ENCODE measurements at regions not wholly inside any gene's neighbourhood (a gene's known extent, or its start where the extent isn't known, plus 50 kb on each side); places are given as distances from the start of the nearest gene placed in this dataset.
"Not testable (repeated sequence)": the region's sequence is repeated elsewhere in the genome, so short reads cannot be mapped to it uniquely, and the experiment has no call there.

DNA sequence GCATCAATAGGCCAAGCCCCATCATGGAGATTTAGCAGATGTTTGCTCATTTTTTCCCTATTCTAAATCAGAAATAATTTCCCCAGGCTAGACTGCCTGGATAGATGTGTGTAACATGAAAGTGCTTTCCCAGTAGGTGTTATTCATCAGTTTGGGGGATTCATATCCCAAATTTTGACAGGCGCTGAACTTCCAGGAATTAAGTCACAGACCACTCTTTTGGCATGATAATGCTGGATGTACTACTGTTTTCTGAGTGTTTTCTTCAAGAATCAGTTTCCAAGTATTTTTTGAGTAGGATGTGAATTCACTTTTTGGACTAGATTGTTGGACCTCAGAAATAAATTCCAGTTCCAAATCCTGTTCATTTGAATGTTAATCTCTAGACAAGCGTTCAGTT is 637.4 kb downstream of the REEP3 start:
- no peak for DNase-seq

DNA sequence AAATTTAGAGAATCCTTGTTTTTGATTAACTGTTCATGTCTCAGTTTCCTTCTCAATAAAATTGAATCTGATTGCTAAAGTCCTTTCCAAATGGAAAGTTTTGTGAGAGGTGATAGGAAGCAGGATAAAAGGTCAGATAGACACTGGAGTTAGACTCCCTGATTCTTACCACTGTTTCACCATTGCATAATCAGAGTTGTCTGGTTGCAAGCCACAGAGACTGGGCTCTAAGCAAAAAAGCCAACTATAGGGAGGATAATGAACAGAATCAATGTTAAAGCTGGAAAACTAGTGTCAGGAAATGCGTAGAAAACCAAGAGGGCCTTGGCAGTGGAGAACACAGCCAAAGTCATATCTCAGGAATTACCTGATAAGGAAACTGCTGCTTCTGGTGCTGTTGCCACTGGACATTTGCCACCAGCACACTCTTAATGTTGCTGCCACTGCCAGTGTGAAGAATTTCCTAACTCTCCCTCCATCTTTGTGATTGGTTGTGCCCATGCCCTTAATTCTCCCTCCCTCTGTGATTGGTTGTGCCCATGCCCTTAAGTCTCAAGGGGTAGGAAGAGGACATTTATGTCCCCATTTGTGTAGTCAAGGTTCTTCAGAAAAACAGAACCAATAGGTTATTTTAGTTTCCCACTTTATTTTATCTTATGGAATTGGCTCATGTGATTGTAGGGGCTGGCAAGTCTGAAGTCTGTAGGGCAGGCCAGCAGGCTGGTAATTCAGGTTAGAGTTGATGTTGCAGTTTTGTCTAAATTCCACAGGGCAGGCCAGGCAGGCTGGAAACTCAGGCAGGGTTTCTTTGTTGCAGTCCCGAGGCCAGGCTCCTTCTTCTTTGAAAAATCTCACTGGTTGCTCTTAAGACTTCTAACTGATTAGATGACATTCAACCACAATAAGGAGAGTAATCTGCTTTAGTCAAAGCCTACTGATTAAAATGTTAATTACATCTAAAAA is 639.0 kb downstream of the REEP3 start:
- no peak for DNase-seq

DNA sequence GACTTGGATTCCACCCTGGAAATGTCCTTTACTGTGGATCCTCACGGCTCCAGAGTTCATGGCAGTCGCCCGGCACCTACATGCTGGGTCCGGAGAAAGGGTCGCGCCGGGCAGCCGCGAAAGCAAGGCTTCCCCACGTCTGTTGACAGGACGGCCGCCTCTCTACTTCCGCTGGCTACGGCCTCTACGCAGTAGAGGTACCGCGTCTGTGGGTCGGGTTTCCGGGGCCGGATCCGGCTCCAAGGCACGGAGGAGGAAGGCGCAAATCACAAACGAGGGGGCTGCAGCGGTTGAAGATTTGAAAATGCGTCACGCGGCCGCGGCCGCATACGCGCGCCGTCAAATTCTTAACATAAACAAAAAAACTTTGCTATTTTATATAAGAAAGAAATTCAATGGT is 649.6 kb downstream of the REEP3 start:
- DNase-seq = no peak

DNA sequence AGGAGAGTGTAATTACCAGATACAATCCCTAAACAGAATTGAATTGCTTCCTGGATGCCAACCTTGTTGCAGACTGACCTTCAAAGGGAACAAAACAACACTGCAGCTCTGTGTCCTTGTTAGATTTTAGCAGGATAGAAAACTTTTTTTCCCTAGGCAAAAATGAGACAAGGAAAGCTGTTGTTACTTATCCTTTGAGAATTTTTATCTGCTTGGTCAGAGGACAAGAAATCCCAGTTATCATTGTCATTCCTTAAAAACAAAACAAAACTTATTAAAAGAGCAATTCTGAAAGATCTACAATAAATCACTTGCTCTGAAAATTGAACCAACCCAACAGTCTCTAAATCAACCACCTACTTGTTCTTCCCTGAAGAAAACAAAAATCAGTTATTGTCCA is 652.6 kb downstream of the REEP3 start:
- no peak for DNase-seq

DNA sequence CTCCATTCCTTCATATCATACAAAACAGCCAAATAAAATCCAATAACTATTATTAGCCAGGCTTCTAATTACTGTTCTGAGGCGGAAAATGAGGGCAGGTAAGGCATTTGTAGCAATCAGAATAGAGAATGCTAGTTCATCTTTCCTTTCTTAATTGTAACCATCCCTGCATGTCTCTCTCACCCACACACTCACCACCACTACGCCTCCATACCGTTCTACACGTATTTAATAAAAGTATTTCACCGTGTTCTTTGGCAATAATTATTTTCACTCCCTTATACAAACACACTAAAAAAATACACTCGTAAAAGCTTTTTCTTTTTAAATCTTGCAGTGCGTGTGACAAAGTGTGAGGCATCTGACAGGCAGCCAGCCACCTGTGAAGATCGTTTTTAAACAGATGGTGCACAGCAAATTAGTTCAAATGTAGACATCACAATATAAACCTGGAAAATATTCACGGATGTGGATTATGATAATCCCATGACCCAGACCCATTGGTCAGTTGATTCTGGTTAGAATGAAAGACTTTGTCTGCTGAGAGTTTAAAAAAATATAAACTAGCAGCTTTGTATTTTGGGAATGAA is 653.6 kb downstream of the REEP3 start:
- DNase-seq = no peak

DNA sequence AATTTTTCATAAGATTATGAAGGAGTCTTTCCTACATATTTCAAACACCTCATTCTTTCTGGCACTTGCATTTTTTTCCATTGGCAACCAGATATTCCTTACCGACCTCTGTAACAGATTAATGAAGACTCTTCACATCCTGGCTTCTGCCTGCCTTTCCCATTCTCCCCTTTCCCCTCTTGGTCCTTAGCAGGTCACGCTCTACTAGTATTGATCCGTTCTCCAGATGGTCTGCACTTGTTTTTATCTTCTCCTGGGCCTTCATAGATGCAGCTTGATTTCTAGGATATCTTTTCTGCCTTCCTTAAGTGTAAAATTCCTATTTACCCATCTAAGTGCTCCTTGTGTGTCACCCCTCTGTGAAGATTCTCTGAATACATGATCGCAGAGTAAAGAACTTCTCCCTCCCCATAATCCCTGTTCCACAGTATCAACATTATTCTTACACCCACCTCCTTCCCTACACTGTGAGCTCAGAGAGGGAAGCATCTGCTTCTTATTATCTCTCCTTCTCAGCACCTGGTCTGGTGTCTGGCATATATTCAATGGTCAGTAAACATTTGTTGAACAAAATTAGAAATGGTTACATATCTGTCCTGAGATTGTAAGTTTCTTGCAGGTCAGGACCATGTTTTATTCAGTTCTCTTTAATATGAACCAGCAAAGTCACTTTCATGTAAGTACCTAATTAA is 654.2 kb downstream of the REEP3 start:
- DNase-seq = no peak

DNA sequence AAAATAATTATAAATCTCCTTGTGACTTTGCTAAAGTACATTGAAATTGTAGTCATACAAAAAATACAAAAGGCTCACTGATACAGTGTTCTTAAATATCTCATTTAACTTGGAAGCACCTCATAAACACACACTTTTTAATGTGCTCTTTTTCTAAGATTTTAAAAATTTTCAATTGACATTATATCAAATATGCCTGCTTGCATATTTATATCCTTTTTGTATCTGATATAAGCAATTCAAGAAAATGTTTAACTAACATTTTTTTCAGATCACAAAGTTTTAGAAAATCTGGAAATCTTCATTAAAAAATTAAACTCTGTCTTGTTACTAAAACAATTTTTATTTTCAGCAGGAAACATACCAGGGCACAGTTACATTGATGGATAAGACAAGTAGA is 661.5 kb downstream of the REEP3 start:
- DNase-seq = no peak

DNA sequence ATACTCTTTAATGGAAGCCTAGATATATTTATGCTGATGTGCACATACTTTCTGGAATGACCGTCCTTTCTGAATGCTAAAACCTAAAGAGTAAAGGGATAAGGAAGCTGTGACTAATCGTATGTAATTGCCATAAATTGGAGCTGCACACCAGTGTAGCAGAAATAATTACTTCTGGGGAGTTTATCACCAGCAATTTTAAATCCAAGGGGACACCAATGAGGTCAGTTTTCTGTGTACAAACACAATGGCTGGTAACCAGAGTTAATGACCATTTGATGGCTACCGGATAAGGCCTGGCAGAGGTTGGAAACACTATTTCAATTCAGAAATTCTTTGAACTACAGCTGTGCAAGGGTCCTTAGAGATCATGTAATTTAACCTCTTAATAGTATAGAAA is 670.1 kb downstream of the REEP3 start:
- DNase-seq = no peak

DNA sequence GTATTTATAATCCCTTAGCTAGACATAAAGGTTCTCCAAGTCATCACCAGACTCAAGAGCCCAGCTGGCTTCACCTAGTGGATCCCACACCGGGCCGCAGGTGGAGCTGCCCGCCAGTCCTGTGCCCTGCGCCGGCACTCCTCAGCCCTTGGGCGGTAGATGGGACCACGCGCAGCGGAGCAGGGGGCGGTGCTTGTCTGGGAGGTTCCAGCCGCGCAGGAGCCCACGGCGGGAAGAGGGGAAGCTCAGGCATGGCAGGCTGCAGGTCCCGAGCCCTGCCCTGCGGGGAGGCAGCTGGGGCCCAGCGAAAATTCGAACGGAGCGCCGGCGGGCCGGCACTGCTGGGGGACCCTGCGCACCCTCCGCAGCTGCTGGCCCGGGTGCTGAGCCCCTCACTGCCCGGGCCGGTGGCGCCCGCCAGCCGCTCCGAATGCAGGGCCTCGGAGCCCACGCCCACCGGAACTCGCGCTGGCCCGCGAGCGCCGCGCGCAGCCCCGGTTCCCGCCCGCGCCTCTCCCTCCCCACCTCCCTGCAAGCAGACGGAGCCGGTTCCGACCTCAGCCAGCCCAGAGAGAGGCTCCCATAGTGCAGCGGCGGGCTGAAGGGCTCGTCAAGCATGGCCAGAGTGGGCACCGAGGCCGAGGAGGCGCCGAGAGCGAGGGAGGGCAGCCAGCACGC is 675.6 kb downstream of the REEP3 start:
- no peak for DNase-seq

DNA sequence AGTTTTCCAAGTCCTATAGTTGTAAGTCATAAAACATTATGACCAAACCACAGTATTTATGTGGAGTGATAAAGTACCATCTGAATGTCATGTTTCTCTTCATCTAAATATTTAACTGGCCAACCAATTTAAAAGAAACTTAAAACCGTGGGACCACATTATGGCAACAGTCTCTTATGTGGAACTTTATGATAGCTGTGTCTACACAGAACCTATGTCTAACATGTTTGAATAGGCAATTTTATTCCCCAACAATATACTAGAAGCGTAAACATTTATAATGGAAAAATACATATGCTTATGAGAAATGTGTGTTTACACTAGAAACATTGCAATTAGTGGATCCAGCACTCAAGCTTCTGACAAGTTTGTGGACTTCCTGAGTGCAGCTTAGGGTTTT is 680.7 kb downstream of the REEP3 start:
- DNase-seq = no peak

DNA sequence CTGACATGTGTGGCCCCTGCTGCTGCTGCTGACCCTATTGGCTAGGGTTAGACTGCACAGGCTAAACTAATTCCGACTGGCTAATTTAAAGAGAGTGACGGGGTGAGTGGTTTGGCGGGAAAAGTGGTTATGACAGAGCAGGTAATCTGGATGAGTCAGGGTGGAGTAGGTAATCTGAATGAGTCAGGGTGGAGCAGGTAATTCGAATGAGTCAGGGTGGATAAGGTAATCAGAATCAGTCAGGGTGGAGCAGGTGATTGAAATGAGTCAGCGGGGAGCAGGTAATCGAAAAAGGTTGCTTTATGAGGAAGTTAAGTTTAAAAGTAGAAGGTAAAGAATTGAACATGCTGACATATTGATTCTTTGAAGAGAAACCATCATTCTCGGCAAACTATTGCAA is 683.3 kb downstream of the REEP3 start:
- DNase-seq = not testable (repeated sequence)

DNA sequence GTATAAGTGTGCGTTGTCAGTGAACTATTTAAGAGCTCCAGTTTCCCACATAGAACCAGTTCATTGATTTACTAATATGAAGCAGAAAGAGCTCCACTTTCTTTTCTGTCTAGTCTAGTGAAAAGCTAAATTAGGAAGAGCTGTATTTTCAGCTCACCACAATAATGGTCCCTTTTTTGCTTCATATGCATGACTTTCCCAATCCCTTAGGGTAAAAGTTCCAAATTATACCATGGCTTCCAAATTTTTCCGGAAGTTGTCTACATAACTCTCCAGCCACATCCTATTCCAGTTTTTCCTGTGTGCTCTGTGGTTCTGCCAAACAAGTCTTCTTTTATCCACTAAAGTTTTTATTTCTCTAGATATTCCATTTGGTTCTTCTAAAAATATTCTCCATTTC is 685.2 kb downstream of the REEP3 start:
- no peak for DNase-seq

DNA sequence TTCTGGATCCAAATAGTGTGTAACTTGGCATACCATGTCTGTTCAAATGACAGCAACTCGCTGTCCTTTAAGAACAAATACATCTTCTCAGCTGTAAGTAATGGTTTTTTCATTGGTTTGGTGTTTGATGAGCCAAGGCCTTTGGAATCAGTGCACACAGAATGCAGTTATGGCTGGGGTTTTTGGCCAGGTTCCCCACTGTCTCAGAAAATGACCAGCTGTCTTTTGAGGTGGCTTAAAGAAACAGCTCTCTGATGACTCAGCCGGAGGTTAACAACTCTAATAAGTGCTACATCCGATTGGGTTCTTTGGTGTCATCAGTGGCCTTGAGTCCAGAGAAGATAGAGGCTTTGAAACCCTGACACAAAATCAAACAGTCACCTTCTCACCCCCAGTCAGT is 688.4 kb downstream of the REEP3 start:
- no peak for DNase-seq

DNA sequence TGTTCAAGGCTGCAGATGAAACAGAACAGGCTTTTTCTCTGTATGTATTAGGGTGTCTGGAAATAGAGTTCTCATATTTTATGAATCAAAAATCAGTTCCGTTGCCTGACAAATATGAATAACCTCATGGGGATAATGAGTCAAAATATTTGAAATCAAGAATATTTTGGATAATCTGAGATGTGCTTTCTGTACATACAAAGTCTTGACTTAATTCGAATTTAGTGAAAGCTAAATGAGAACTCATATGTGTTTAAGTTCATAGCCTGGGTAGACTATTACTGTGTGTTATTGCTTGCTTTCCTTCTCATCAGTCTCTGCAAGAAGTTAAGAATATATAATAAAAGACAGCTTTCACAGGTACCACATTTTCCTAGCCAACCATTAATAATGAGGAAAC is 689.0 kb downstream of the REEP3 start:
- no peak for DNase-seq

DNA sequence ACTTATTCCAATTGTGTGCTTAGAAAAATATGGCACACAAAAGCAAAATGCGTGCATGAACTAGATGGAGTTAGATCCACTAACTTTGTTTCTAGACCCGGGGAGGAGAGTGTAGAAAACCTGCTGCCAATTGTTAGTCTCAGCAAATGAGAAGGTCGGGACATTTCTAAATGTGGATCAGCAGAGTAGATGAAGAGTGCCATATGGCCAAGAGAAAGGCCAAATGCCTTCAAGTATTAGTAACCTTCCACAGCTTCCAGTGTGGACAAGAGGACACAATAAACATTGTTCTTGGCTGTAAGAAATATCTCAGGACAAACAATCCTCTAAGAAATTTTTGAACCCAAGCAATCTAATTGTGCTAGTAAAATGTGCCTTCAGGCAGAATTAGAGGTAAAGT is 690.3 kb downstream of the REEP3 start:
- no peak for DNase-seq

DNA sequence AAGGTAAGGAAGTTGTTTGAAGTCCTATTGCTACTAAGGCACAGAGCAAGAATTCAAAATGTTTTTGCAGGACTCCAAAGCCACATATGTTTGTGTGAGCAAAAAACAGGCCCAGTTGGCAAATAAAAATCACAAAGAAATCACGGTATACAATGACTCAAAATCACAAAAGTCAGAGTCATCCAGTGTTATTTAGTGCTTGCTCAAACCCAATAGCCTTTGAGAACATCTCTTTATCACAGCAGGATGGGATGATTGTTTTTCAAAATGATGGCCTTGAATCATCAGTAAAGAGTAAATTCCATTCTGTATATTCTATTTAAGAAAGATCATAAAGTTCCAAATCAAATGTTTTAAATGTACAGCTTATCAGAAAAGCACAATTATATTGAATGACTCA is 693.9 kb downstream of the REEP3 start:
- DNase-seq = no peak

DNA sequence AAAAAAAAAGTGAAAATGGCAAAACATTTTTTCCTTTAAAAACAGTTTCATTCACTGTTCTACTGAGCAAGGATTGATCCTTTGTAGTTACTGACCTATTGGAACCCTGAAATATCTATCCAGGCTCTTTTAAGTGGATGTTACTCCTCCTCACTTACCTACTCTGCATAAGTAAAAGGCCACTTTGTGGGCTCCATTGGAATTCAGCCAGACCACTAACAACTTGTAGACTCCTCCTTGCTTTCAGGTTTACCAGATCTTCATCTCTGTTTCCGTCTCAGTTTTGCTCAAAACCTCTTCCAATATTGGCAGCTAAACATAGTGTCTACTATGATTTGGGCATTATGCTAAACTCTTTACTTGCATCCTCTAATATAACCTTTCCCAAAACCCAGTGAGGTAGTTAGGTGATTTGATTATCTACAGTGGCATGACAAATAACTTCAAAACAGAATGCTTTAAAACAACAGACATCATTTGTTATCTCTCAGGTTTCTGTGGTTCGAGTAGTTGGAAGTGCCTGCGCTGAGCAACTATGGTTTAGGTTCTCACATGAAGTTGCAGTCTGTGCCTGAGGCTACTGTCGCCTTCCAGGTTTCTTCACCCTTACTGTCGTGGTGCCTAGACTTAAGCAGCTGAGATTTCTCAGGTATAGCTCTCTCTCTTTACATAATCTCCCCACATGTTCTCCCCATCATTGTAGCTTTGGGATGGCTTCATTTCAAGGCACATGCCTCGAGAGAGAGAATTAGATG is 698.2 kb downstream of the REEP3 start:
- no peak for DNase-seq

DNA sequence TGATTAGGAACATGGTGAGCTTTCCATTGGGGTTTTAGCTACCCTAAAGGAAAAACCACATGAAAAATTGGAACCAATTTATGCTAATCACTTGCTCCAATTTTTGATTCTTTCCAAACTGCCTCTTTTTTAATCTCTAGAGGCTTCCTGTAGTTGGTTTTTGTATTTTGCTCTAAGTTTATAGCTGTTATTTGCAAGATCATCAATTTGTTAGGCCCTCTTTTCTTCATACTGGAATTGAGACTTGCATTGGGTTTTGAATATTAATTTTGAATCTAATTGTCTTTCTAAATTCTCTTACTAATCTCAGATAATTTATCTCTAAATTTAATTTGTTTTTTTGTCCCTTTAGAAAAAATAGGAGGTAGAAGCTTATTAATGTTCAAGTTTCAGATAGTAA is 713.3 kb downstream of the REEP3 start:
- DNase-seq = no peak

DNA sequence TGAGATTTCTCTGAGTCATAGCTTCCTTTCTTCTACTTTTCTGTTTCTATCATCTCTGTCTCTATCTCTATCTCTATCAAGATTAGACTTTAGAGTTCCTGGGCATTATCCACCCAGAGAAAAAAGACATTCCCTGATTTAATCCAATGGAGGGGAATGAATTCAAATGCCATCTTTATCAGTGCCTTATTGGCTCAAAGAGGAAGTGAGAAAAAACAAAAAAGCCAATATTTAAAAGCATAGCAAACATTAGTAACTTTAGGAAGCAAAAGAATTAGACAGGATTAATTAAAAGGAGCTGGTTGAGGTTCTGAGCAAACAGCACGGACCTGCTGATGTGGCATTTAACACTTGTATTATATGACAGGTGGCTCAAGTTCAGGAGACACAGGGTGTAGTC is 736.5 kb downstream of the REEP3 start:
- DNase-seq = no peak

DNA sequence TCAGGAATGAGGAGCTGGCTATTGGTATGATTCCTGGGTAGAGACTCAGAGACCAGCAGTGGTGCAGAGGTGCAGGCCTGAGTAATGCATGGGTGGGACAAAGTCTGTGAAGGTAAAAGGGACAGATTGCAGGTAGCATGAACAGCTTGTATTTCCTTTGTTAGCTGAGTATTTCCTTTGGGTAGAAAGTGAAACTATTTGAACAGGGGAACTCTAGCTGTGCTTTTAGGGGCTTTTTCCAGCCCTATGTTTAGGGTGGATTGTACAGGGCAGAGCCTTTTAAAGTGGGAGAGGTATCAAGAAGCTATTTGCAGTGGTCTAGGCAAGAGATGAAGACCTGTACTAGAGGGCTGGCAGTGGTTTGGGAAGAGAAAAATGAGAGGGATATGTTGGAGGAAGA is 739.9 kb downstream of the REEP3 start:
- no peak for DNase-seq

DNA sequence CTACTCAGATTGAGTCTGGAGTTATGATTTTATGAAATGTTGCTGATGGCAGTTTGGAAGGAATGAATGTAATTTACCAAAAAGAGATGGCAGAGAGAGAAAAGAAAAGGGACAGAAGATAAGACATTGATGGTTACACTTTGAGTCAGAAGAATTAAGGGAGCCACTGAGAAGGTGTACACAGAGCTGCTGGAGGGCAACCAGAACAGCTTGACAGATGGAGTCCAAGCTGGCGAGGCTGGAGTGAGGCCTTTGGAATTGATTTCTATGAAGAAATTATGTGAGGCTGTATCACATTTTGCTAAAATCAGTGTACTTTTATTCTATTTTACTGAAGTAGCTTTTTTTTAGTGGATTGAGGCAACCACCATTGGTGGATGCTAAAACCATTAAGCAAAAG is 740.5 kb downstream of the REEP3 start:
- DNase-seq = no peak

DNA sequence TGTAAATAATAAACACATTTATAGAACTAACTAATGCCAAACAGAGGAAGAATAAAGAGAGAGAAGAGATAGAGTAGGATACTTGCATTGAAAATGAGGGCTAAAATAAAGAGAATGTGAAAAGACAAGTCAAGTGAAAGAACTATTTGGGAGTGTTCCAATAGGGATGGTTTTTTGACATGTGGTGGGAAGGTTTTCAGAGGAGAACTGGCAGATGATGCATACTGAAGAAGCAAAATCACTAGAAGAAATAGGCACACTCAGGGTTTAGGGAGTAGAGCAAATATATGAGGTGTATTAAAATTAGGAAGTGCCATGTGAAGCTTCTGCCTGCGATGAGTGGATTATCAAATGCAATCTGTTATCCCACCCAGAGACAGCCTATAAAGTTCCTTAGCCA is 744.8 kb downstream of the REEP3 start:
- DNase-seq = no peak

DNA sequence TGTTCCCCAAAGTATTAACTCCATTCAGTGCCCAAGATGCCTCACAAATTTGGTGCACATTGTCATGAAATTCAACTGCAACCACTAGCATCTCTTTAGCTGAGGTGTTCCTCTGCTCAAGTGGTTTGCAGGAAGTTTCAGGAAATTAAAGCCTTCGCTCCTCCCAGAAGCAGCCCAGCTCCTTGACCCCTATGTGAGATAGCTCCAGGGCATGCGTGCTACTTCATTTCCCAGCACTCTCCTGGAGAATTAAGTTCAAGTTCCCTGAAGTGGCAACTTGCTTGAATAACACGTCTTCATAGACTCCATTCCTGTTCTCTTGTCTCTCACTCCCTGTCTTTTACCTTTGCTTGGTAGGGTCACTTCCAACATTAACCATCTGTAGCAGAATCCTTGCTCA is 750.3 kb downstream of the REEP3 start:
- DNase-seq = no peak
